Globus pallidus (tissue), 1 donor: ENCODE measurements at regions not wholly inside any gene's neighbourhood (a gene's known extent, or its start where the extent isn't known, plus 50 kb on each side); places are given as distances from the start of the nearest gene placed in this dataset.

ENCODE experiments used
- DNase-seq: peaks from one replicate; pipeline ENCODE4 v3.0.0-alpha.2; 2015; ENCODE audit warnings: low spot score

DNA sequence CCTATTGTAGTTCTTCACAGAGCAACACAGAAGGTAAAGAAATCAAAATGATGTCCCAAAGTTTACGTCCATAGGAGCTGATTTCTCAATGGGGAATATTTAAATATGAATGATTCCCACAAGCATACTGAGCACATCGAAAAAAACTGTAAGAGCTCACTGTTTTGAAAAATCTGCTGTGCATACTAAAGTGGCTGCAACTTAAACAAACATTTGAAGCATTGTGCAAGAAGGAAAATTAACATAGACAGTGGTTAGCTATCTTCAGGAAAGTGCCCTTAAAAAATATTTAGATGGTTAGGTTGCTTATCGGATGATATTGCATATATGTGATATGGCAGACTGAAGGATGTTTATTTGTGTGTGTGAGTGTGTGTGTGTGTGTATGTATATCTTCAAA, 747.6 kb downstream of the RFPL4B start:
- no peak for DNase-seq

DNA sequence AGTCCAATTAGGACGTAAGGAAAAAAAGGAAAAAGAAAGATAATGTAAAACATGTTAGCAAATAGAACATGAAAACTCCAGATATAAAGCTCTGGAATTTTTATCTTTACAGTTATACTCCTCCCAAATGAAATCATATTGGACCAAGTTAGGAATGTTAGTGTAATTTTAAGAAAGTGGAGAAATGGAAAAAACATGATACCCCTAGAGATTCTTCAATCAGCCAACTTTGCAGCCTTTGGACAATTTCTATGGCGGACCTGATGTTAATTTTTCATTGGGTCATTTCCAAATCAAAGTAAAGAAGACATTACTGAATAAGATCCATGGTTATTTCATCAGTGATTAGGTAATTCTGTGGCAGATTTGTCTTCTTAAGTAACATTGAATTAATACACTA, 748.7 kb downstream of the RFPL4B start:
- DNase-seq = no peak

DNA sequence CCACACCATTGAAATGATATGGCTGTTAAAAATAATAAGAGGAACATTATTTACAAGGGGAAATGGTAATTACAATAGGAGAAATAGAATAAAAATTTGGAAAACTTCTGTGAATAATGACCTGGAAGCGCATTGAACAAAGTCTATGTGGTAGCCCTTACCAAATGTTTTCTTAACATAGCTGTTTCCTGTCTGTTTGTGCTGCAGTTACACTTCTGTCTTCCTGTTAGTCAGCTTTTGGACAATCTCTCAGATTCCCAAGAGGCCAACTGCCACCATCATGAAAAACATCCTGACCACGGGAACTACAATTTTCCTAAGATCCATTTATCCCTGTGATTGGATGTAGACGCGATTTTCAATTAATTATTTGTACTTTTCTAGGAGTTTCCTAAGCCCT, 754.4 kb upstream of the MARCKS start:
- no peak for DNase-seq

DNA sequence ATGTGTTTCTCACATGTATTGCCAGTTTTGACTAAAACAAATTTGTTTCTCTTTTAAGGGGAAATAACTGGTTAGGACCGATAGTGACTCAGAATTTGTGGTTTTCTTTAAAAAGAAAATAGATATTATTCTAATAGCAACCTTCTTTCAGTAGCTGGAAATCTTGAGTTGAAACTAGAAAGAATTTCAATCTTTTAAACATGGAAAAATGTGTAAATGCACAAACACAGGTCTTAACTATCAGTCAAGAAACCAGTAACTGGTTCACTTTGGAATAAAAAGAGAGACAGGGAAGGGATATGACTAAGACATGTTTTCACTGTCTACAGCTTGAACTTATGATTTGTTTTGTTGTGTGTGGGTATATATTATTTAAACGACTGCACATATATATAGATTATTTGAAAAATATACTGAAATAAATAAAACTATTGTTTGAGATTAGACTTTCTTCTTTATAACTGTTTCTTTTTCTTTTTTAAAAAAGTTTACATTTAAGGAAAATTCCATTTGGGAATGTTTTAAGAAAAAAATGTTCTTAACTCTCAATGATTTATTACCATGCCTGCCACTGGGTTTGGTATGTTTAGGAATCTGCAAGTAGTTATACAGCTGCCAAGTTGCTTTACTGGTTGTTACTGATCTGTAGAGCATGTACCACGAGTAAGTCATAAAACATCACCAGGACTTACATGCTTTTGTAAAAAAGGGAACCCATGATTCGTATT, 753.3 kb upstream of the MARCKS start:
- no peak for DNase-seq

DNA sequence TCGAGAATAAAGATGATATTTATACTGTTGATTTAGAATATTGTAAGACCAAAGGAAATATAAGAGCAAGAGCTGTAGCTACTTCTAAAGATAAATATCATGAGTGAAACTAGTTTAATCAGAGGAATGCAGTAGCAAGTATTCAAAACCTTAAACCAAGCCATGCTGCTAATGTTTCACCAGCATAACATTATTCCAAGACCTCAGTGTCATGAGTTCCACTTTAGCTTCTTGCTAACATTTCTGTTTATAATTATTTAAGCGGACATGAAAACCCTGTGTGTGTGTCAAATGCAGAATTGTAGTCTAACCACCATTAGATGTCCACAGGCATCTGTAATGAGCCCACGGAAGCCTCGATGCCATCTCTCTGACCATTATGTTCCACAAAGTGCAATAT, 752.6 kb upstream of the MARCKS start:
- no peak for DNase-seq

DNA sequence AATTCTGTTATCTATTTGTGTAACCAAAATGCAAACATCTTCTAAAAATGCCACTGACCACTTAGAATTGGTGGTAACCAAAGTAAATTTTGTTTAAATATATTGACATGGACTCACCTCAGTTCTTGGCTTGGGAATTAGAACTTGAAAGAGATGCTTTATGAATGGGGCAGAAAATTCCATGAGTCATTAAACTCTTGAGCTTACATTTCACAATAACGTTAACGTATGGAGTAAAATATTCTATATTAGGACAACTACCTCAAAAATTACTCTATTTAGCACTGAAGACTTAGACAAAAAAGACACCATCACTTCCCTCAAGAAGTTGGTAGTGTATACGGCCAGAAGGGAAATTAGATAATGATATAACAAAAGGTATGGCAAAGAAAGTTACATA, 752.2 kb upstream of the MARCKS start:
- DNase-seq = no peak

DNA sequence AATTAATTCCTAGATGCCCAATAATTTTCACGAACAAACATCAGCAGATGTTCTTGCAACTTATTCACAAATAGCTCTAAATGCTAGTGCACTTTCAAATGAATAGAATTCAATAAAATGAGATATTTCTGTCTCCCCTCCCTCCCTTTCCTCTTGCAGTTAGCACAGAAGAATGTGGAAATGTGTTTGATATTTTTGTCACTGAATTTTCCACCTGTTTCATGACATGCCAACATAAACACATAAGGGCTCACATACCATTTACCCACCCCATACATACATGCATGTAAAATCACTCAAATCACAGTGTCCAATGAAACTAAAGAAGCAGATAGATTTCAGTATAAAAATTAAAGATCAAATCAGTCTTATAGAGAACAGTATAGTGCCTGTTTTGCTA, 746.9 kb upstream of the MARCKS start:
- DNase-seq = no peak

DNA sequence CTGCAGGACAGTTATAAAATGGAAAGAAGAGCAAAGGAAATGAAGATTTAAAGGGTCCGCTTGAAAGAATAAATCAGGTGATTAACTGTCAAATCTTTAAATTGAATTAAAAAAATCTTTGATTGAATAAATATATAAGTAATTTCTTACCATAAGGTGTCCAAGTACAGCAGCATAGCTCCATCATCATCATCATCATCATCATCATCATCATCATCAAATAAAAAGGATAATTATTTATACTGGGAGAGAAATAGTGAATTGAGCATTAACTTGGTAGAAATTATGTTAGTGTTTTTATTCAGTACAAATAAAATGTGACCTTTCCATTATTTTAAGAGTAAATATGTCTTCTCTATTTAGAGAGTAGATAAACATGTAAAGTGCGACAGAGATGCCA, 745.6 kb upstream of the MARCKS start:
- DNase-seq = no peak

DNA sequence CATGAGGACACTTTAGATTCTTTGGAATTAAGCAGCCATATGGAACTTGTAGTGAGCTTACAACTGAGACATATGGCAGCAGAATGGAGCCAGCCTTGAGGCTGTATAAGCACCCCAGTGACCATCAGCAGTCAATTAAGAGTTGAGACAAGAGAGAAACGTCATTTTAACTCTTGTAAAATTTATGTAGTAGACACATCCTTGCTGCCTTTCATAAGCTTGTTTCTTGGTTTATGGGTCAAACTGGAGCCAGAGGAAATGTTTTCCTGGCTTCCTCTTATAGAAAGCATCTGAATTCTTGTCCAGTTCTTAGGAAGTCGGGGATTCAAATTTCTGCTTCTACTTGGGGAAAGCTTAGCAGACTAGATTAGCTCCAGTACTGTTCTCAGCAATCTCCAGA, 745.1 kb upstream of the MARCKS start:
- DNase-seq = no peak

DNA sequence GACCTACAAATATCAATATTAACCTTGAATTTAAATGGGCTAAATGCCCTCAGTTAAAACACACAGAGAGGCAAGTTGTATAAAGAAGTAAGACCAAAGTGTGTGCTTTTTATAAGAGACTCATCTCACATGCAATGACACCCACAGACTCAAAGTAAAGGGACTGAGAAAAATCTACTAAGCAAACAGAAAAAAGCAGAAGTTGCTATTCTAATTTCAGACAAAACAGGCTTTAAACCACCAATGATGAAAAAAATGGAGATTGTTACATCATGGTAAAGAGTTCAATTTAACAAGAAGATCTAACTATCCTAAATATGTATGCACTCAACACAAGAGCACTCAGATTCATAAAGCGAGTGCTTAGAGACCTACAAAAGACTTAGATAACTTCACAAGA, 741.9 kb upstream of the MARCKS start:
- no peak for DNase-seq

DNA sequence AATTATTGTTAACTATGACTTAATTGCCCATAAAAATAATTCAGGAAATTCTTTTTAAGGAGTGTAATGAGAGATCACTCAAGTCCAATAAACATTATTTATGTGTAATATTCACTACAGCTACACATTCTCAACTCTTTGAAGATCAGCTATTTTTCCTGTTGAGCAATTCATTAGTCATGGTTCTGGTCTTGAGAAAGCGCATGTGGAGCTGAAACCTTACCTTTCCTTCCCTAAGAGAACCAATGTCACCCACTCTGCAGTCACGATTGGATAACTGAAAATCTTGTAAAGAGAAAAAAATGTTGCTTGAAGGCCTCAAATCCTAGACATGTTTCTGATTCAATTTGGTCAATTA, 736.9 kb upstream of the MARCKS start:
- DNase-seq = no peak

DNA sequence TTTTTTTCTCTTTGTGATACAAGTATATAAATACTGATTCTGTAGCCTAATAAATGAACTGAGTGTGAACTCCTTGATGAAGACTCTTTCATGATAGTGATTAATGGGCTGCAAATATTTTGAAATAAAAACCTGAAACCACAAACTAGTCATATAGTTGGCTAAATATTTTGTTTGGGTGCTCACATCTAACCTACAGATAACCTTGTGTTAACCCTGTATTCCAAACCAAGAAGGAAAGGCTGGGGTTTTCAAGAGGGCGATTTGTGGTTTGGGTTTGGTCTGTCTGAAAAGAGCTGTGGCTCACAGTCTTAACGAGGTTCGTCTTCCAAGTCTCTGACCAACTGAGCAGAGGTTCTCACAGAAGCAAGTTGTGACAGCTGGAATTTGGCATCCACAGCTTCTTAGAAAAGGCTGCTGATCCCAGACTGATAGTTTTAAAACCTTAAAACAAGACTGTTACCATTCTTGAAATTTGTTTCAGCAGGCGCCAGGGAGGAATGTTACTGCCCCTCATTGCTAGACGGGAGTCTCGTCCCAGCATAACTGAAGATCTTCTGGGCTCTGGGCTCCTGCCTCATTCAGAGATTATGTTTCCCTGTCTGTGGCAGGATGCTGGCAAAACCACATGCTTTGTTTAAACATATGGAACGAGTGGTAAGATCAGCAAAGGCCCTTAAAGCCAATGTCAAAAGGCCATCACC, 736.4 kb upstream of the MARCKS start:
- DNase-seq = no peak

DNA sequence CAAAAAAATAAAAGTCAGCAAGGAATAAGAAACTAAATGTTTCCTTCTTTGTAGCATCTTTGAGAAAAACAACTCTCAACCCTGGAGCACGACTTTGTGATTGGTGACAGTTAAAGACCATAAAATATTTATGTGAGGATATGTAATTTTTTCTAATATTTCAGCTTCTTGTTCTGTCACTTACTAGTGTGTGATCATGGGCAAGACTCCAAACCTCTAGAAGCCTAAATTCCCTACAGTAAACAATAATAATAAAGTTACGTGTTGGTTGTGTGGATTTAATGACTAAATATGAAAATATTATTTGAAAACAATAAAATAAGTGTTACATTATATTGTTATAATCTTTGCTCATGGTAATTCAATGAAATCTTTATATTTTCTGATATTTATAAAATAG, 735.6 kb upstream of the MARCKS start:
- no peak for DNase-seq

DNA sequence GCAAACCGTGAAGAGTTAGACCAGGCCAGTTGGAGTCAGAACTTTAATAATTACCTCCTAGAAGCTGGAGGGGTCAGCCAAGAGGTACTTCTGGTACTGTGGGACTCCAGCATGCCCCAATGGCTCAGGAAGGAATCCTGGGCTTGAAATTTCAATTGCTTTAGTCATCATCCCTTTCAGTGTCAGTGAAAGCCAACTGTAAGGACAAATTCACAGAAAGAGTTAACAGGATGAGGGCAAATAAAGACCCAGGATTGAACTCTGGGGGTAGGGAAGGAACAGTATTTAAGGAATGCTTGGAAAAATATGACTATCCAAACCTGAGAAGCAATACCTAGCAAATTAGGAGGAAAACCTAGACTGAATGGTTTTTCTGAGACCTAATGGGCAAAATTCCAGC, 735.1 kb upstream of the MARCKS start:
- no peak for DNase-seq

DNA sequence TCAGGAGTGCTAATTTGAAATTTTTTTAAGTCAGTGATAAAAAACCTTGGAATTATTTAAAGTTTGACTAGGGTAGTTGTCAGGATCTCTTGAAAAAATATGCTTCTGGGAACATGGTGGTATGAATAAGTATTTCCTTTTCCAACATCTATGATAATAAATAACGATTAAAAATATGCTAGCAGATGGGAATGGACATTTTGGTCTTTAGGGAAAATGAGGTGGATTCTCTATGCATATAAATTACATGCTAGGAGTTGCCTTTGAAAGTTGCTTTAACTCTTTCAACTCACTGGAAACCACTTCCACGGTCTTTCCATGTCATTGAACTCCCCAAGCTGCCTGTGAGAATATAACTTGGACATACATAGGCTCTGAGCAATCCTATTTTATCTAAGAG, 731.5 kb upstream of the MARCKS start:
- no peak for DNase-seq

DNA sequence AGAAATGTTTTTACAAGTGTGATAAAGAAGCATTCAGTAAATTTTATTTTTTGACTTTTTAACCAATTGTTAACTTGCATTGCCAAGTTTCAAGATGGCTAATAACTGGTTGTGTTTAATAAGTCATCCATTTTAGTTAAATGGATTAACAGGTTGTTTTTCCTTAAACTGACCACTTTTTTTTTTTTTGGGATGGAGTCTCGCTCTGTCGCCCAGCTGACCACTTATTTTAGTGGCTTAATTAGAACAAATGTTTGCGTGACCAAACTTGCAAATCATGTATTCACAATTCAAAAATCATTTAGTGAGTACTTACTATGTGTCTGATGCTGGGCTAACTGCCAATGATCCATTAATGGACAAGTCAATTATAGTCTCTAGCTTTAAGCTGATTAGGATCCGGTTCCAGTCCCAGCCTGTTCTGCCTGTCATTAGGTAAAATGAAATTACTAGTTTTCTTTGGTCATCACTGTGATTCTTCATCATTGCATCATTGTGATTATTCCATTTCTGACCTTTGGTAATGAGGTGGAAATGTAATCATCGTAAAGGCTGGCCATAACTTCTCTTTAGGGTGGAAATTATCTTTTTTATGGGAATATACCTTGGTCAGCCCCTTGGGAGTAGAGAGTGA, 729.2 kb upstream of the MARCKS start:
- no peak for DNase-seq

DNA sequence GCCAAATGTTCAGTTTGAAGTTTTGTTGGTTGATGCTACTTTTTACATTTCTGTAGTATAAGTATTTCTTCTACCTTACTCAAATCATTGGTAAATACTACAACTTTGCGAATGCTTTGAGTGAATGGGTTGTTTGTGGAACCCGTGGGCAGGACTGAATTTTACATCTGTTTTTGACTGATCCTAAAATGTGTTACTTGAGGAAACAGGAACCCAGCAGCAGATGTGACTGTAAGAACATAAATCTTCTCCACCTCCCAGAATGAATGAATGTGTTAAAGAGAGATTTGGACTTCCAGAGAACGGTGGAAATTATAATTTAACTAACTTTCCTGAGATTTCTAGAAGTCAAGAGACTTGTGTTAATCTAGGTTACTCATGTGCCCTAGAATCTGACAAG, 728.5 kb upstream of the MARCKS start:
- DNase-seq = no peak

DNA sequence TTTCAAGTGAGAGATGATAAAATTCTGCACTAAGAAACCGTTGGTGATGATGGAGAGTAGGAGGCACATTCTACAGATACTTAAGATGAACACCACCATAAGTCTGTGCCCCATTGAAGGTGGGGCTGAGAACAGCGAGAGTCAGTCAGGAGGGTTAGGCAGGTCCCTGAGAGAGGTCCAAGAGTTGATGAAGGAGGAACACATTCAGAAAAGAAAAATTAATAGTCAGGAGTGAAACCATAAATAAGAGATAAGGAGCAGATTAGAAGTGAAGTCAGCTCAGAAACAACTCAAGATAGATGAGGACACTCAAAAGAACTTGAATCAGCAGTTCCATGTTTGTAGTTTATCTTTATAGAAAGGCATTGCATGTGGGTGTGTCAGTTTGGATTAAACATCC, 727.2 kb upstream of the MARCKS start:
- no peak for DNase-seq

DNA sequence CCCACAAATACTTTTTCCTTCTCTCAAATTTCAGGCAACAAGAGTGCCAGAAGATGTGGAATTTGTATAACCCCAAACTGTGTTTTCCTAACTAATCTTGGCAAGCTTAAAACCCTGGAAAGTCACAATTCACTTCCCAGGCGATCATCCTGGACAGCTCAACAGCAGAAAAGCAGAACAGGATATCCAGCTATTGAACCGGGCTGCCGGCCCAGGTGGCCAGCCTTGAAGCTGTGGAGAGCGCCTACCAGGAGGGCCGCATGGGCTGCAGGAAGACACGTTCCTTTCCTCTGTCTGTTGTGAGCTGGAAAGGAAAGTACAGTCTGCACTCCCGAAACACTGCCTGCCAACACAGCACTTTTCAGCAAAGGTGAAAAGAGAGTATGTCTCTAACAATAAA, 719.7 kb upstream of the MARCKS start:
- DNase-seq = no peak

DNA sequence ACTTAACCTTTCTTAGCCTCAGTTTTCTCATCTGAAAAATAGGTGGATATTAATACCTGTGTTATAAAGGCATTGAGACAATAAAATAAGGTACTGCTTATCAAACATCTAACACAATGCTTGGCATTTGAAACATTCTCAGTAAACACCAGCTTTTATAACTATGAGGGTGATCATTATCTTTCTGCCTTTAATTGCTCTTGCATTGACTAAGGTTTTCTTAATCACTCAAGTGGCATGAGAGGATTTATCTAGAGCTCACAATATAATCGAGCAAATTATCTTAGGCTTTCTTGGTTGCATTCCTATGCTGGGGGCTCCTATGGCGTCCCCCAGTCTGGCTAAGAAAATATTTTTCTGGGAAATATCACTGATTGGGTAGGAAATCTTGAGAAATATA, 716.4 kb upstream of the MARCKS start:
- no peak for DNase-seq

DNA sequence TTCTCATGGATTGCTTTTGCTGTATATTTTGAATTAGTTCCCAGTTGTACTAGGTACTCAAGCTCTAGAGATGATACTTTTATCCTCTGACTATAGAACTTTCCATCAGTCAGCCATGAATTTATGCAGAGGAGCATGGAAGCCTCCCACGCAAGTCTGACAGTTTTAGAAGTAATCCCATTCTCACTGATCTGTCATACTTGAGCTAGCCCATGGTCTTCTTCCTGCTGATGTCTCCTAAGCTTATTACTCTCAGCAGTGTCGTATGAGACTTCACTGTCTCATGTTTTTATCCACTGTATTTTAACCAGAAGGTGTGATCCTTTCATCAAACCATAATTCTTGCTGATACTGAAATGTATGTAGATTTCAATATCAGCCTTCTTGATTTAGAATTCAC, 715.2 kb upstream of the MARCKS start:
- no peak for DNase-seq

DNA sequence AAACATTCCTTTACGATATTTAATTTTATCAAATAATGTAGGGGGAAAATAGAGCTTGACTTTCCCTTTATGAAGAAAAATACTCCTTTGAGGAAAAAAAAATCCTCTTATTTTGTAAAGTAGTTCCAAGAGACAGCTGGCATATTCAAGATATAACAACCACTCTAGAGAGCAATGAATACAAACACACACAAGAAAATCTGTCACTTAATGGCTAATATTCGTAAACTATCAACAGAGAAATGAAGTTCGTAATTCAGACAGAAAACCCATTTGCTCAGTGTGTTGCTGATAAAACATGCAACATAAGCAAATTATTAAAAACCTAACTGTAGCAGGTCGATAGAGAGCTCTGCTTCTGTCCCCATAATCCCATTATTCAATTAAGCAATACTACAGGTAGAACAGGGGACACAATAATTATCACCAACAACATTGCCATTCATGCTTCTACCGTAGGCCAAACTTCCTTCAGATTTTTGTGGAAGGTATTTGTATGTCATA, 714.4 kb upstream of the MARCKS start:
- DNase-seq = no peak

DNA sequence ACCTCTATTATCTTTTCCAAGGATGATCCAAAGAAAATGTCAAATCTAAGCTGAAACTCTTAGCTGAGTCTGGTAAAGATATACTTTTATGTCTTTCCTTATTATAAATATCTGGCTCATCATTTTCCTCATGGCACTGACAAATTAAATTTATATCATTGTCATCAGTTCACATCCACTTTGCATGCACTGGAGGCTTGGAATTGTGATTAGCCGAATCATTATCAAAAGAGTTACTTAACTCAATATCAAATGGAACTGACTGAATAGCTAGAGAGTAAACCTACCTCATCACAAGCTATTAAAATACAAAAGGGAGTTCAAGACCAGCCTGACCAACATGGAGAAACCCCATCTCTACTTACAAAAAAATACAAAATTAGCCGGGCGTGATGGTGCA, 713.9 kb upstream of the MARCKS start:
- DNase-seq = no peak

DNA sequence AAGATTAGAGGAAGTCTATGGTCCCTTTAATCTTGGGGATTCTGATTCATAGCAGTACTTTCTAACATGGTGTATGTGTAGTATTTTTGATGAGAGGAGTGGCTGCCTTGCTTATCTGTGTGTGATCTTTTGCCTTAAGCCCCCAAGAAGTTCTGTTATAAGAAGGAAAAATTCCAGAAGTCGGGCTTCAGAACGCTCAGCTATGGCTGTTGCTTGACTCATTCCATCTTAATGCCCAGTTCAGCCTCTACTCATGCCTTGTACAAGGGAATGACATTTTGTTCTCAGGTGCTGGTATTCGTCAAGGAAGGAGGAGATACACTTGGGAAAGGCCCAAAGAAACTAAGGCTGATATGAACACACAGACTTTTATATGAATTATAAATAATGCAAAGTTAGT, 713.0 kb upstream of the MARCKS start:
- no peak for DNase-seq
